KMS-11 (cell line): ENCODE measurements at regions not wholly inside any gene's neighbourhood (a gene's known extent, or its start where the extent isn't known, plus 50 kb on each side); places are given as distances from the start of the nearest gene placed in this dataset.
A peak's percentile ranks its signal among the peaks of the same experiment; 100 is the strongest.

ENCODE experiments used
- H2AFZ ChIP-seq: fragments of 200-600 bp; sonication (generic); 2 replicates; pipeline ENCODE4 v1.6.1; 2016; ENCODE audit warnings: antibody characterized with exemption, mixed run types, low read depth
- H3K27ac ChIP-seq: fragments of 200-600 bp; sonication (generic); 2 replicates; pipeline ENCODE4 v1.6.1; 2016; ENCODE audit warnings: mild to moderate bottlenecking, mixed run types
- H3K27me3 ChIP-seq: fragments of 200-600 bp; sonication (generic); 2 replicates; pipeline ENCODE4 v1.6.1; 2017; ENCODE audit warnings: mild to moderate bottlenecking, low read depth, mixed run types, moderate library complexity; ENCODE audit not compliant: insufficient read depth
- H3K36me3 ChIP-seq: fragments of 200-600 bp; sonication (generic); 2 replicates; pipeline ENCODE4 v1.6.1; 2017; ENCODE audit warnings: mild to moderate bottlenecking, mixed run types; ENCODE audit not compliant: insufficient read depth
- H3K4me1 ChIP-seq: fragments of 200-600 bp; sonication (generic); 2 replicates; pipeline ENCODE4 v1.6.1; 2016; ENCODE audit warnings: mild to moderate bottlenecking, low read depth, mixed run types; ENCODE audit not compliant: poor library complexity, severe bottlenecking
- H3K4me2 ChIP-seq: fragments of 200-600 bp; sonication (generic); 2 replicates; pipeline ENCODE4 v1.7.0; 2016; ENCODE audit warnings: mild to moderate bottlenecking, mixed run types
- H3K4me3 ChIP-seq: fragments of 200-600 bp; sonication (generic); IDR thresholded peaks from 2 replicates; pipeline ENCODE4 v1.6.1; 2017; ENCODE audit warnings: low read depth, low read length, mixed read lengths; ENCODE audit not compliant: insufficient read depth
- H3K79me2 ChIP-seq: fragments of 200-600 bp; sonication (generic); 2 replicates; pipeline ENCODE4 v1.6.1; 2016; ENCODE audit warnings: low read depth, mixed run types; ENCODE audit not compliant: insufficient read depth
- H3K9ac ChIP-seq: fragments of 200-600 bp; sonication (generic); 2 replicates; pipeline ENCODE4 v1.6.1; 2016; ENCODE audit warnings: mild to moderate bottlenecking, mixed run types
- H4K20me1 ChIP-seq: fragments of 200-600 bp; sonication (generic); 2 replicates; pipeline ENCODE4 v1.6.1; 2016; ENCODE audit warnings: mild to moderate bottlenecking, mixed run types; ENCODE audit not compliant: insufficient read depth
- CTCF ChIP-seq: fragments of 200-600 bp; sonication (generic); conservative IDR thresholded peaks from 2 replicates; pipeline ENCODE4 v1.6.1; 2017; ENCODE audit warnings: low read depth, mild to moderate bottlenecking, antibody characterized with exemption, low read length, moderate library complexity, mixed read lengths

GRCh38 chr2:58520903-58521302, 279.8 kb upstream of the FANCL start:
- H3K27ac ChIP-seq: no peak overlapping the region
- peaks cover 8% of the 10 kb centered on the region for H3K4me1 ChIP-seq
- no peaks in the 10 kb centered on the region; the same call in 1 of the 2 replicates for H3K27me3 ChIP-seq
- H4K20me1 ChIP-seq: no peaks in the 10 kb centered on the region
- no peak overlapping the region for H2AFZ ChIP-seq
- no peak for TF ChIP-seq CTCF
- H3K36me3 ChIP-seq: no peaks in the 10 kb centered on the region
- no peak overlapping the region for H3K4me2 ChIP-seq
- no peak overlapping the region for H3K9ac ChIP-seq
- no peak overlapping the region for H3K4me3 ChIP-seq
- no peaks in the 10 kb centered on the region for H3K79me2 ChIP-seq

GRCh38 chr2:58517881-58518280, 276.8 kb upstream of the FANCL start:
- Histone ChIP-seq H3K27ac (no peak overlapping the region), H3K4me2 (no peak overlapping the region), H3K4me1 (peaks cover 19% of the 10 kb centered on the region), H4K20me1 (no peaks in the 10 kb centered on the region), H3K36me3 (no peaks in the 10 kb centered on the region), H3K9ac (no peak overlapping the region), H3K79me2 (no peaks in the 10 kb centered on the region), H3K4me3 (no peak overlapping the region), H3K27me3 (no peaks in the 10 kb centered on the region; the same call in 1 of the 2 replicates), H2AFZ (no peak overlapping the region)
- no peak for TF ChIP-seq CTCF

- H3K4me2 ChIP-seq: no peak overlapping the region; the same call in 1 of the 2 replicates
- H3K27ac ChIP-seq: no peak overlapping the region
- H3K36me3 ChIP-seq: no peaks in the 10 kb centered on the region
- H3K27me3 ChIP-seq: no peaks in the 10 kb centered on the region; the same call in 1 of the 2 replicates
- no peak overlapping the region for H3K4me3 ChIP-seq
- H2AFZ ChIP-seq: no peak overlapping the region
- no peaks in the 10 kb centered on the region for H3K79me2 ChIP-seq
- H3K4me1 ChIP-seq: peaks cover 19% of the 10 kb centered on the region
- H3K9ac ChIP-seq: no peak overlapping the region
- no peaks in the 10 kb centered on the region for H4K20me1 ChIP-seq
- no peak for TF ChIP-seq CTCF
Observed at GRCh38 chr2:58516695-58517094, 275.6 kb upstream of the FANCL start.

- Histone ChIP-seq H3K4me3 (no peak overlapping the region), H4K20me1 (no peaks in the 10 kb centered on the region), H3K9ac (no peak overlapping the region), H3K4me1 (peaks cover 19% of the 10 kb centered on the region), H3K36me3 (no peaks in the 10 kb centered on the region), H3K27ac (no peak overlapping the region), H3K4me2 (peak overlapping the region; percentile 3; the same call in 1 of the 2 replicates), H2AFZ (no peak overlapping the region), H3K79me2 (no peaks in the 10 kb centered on the region), H3K27me3 (no peaks in the 10 kb centered on the region; the same call in 1 of the 2 replicates)
- TF ChIP-seq CTCF: no peak
Observed at GRCh38 chr2:58515827-58516573, 274.9 kb upstream of the FANCL start.
